ENCODE measurements at regions not wholly inside any gene's neighbourhood (a gene's known extent, or its start where the extent isn't known, plus 50 kb on each side); places are given as distances from the start of the nearest gene placed in this dataset.

DNA sequence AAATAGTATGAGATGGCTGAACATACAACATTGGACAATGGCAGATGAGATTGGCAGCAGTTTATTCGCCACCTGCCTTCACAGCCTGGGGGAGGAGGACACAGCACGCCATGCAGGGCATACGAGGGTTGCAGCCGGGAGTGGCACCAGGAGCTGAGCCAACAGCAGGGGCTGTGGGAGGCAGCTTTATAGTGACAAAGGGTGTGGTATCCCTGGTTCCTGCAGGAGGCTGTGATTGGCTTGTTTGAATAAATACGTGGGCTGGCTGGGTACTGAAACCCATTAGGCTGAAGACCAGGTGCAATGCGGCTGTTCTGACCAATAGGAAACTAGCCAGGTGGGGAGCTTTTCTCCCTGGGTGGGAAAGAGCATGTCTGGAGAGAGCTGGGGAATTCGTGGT is 68.9 kb upstream of the LEP start:
- H3K79me1 ChIP-seq (ENCODE audit: low read depth, low read length): no peaks in the 10 kb centered on the region
- no peak overlapping the region for H3K9ac ChIP-seq (ENCODE audit: low read depth, low read length, poor library complexity)
- no peak overlapping the region for H3K4me3 ChIP-seq (ENCODE audit: low read length in 2 of 2)
- H2AFZ ChIP-seq (ENCODE audit: low read length): no peak overlapping the region
- peaks cover 0 to 3% of the 10 kb centered on the region in 2 donors for H3K9me3 ChIP-seq (replicated peaks in 1 of 2; ENCODE audit: control insufficient read depth in 2 of 2, insufficient read depth in 1 of 2, low read depth in 1 of 2, low read length in 2 of 2)
- H2BK120ac ChIP-seq (ENCODE audit: low read depth, low read length): no peak overlapping the region
- no peak overlapping the region for H3K4ac ChIP-seq (ENCODE audit: low read length)
- no peak overlapping the region for H3K4me2 ChIP-seq (ENCODE audit: insufficient read depth, low read length, poor library complexity, severe bottlenecking)
- peaks cover 4 to 7% of the 10 kb centered on the region in 2 donors for H3K4me1 ChIP-seq (ENCODE audit: control insufficient read depth in 2 of 2, insufficient read depth in 1 of 2, low read depth in 1 of 2, low read length in 2 of 2)
- no peak overlapping the region for H2BK5ac ChIP-seq (ENCODE audit: low read length)
- WGBS, 2 donors (ENCODE audit: extremely low coverage in 2 of 2, insufficient read length in 2 of 2, insufficient replicate concordance in 1 of 2): no CpG with 5 or more reads among the region's 7 CpGs
- H2BK15ac ChIP-seq (ENCODE audit: low read length): no peak overlapping the region
- no peak overlapping the region for H4K8ac ChIP-seq (ENCODE audit: low read depth, low read length)
- H2BK12ac ChIP-seq (ENCODE audit: low read length): no peak overlapping the region
- H4K91ac ChIP-seq (ENCODE audit: low read depth, low read length, poor library complexity): no peak overlapping the region
- no peak overlapping the region for H3K23ac ChIP-seq (ENCODE audit: low read depth, low read length, poor library complexity)
- H2AK5ac ChIP-seq (ENCODE audit: low read depth, low read length): no peak overlapping the region
- no peak overlapping the region for H3K14ac ChIP-seq (ENCODE audit: low read length)
- no peak for DNase-seq (ENCODE audit: low spot score)
- H3K36me3 ChIP-seq (replicated peaks in 1 of 2; ENCODE audit: control insufficient read depth in 2 of 2, insufficient read depth in 2 of 2, low read length in 2 of 2): no peaks in the 10 kb centered on the region
- H3K27ac ChIP-seq (replicated peaks; ENCODE audit: low read length): no peak overlapping the region
- no peak overlapping the region for H3K18ac ChIP-seq (ENCODE audit: low read length)
- peaks cover 11 to 74% (median 29%) of the 10 kb centered on the region in 3 experiments for H3K27me3 ChIP-seq (ENCODE audit: control insufficient read depth in 3 of 3, insufficient read depth in 3 of 3, low read depth in 1 of 3, low read length in 3 of 3)

DNA sequence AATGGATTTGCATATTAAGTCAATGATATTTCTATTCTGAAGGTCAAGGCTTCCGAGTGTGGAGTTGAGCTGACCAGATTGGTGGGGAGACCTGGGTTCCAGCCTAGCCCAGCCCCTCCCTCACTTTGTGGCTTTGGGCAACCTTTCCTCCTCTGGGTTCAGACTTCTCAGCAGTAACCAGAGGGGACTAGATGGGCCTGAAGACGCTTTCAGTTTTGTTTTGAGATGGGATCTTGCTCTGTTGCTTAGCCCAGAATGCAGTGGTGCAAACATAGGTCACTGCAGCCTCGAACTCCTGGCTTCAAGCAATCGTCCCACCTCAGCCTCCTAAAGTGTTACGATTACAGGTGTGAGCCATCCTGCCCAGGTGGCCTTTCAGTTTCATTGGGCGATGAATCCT is 68.1 kb upstream of the LEP start:
- no peak overlapping the region for H2BK12ac ChIP-seq (ENCODE audit: low read length)
- no peak overlapping the region for H3K23ac ChIP-seq (ENCODE audit: low read depth, low read length, poor library complexity)
- H3K36me3 ChIP-seq (replicated peaks in 1 of 2; ENCODE audit: control insufficient read depth in 2 of 2, insufficient read depth in 2 of 2, low read length in 2 of 2): no peaks in the 10 kb centered on the region
- H3K4me1 ChIP-seq (ENCODE audit: control insufficient read depth in 2 of 2, insufficient read depth in 1 of 2, low read depth in 1 of 2, low read length in 2 of 2): peaks cover 3 to 7% of the 10 kb centered on the region in 2 donors
- H3K4ac ChIP-seq (ENCODE audit: low read length): no peak overlapping the region
- H3K18ac ChIP-seq (ENCODE audit: low read length): no peak overlapping the region
- H4K8ac ChIP-seq (ENCODE audit: low read depth, low read length): no peak overlapping the region
- H3K27ac ChIP-seq (replicated peaks; ENCODE audit: low read length): no peak overlapping the region
- H3K27me3 ChIP-seq (ENCODE audit: control insufficient read depth in 3 of 3, insufficient read depth in 3 of 3, low read depth in 1 of 3, low read length in 3 of 3): peaks cover 5 to 68% (median 21%) of the 10 kb centered on the region in 3 experiments
- H3K79me1 ChIP-seq (ENCODE audit: low read depth, low read length): no peaks in the 10 kb centered on the region
- H3K9me3 ChIP-seq (replicated peaks in 1 of 2; ENCODE audit: control insufficient read depth in 2 of 2, insufficient read depth in 1 of 2, low read depth in 1 of 2, low read length in 2 of 2): peaks cover 0 to 3% of the 10 kb centered on the region in 2 donors
- H2BK120ac ChIP-seq (ENCODE audit: low read depth, low read length): no peak overlapping the region
- H3K14ac ChIP-seq (ENCODE audit: low read length): no peak overlapping the region
- no peak overlapping the region for H4K91ac ChIP-seq (ENCODE audit: low read depth, low read length, poor library complexity)
- WGBS, 2 donors (ENCODE audit: extremely low coverage in 2 of 2, insufficient read length in 2 of 2, insufficient replicate concordance in 1 of 2): no CpG with 5 or more reads among the region's 6 CpGs
- H2BK15ac ChIP-seq (ENCODE audit: low read length): no peak overlapping the region
- no peak for DNase-seq (ENCODE audit: low spot score)
- no peak overlapping the region for H3K9ac ChIP-seq (ENCODE audit: low read depth, low read length, poor library complexity)
- no peak overlapping the region for H2AK5ac ChIP-seq (ENCODE audit: low read depth, low read length)
- no peak overlapping the region for H3K4me3 ChIP-seq (ENCODE audit: low read length in 2 of 2)
- H2AFZ ChIP-seq (ENCODE audit: low read length): no peak overlapping the region
- no peak overlapping the region for H3K4me2 ChIP-seq (ENCODE audit: insufficient read depth, low read length, poor library complexity, severe bottlenecking)
- no peak overlapping the region for H2BK5ac ChIP-seq (ENCODE audit: low read length)

DNA sequence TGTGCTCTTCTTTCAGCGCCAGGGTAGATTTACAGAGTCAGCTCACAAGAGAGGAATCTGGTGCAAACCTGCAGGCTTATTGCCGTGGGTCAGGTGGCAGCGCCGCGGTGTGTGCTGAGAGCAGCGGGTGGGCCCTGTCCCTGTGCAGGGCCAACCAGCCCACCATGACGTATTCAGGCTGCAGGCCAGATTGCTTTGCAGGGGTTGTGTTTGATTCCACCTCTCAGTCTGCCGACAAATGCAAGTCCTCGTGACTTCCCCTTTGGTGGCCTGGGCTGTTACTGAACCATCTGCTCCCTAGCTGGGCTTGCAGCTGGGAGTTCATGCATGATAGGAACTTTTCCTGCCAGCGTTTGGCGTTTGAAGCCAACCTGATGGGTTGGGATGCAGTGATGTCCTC is 66.7 kb upstream of the LEP start:
- H3K14ac ChIP-seq (ENCODE audit: low read length): no peak overlapping the region
- no peak overlapping the region for H4K8ac ChIP-seq (ENCODE audit: low read depth, low read length)
- H3K4me1 ChIP-seq (ENCODE audit: control insufficient read depth in 2 of 2, insufficient read depth in 1 of 2, low read depth in 1 of 2, low read length in 2 of 2): no peaks in the 10 kb centered on the region
- no peak overlapping the region for H2BK120ac ChIP-seq (ENCODE audit: low read depth, low read length)
- no peaks in the 10 kb centered on the region for H3K79me1 ChIP-seq (ENCODE audit: low read depth, low read length)
- no peak overlapping the region for H2BK15ac ChIP-seq (ENCODE audit: low read length)
- no peak overlapping the region for H3K27ac ChIP-seq (replicated peaks; ENCODE audit: low read length)
- H2AK5ac ChIP-seq (ENCODE audit: low read depth, low read length): no peak overlapping the region
- H3K9me3 ChIP-seq (replicated peaks in 1 of 2; ENCODE audit: control insufficient read depth in 2 of 2, insufficient read depth in 1 of 2, low read depth in 1 of 2, low read length in 2 of 2): no peaks in the 10 kb centered on the region
- H3K9ac ChIP-seq (ENCODE audit: low read depth, low read length, poor library complexity): no peak overlapping the region
- H3K4me2 ChIP-seq (ENCODE audit: insufficient read depth, low read length, poor library complexity, severe bottlenecking): no peak overlapping the region
- no peak overlapping the region for H2AFZ ChIP-seq (ENCODE audit: low read length)
- DNase-seq (ENCODE audit: low spot score): no peak
- H3K4me3 ChIP-seq (ENCODE audit: low read length in 2 of 2): no peak overlapping the region
- H2BK5ac ChIP-seq (ENCODE audit: low read length): no peak overlapping the region
- no peaks in the 10 kb centered on the region for H3K36me3 ChIP-seq (replicated peaks in 1 of 2; ENCODE audit: control insufficient read depth in 2 of 2, insufficient read depth in 2 of 2, low read length in 2 of 2)
- no CpG with 5 or more reads among the region's 11 CpGs for WGBS, 2 donors (ENCODE audit: extremely low coverage in 2 of 2, insufficient read length in 2 of 2, insufficient replicate concordance in 1 of 2)
- H3K27me3 ChIP-seq (ENCODE audit: control insufficient read depth in 3 of 3, insufficient read depth in 3 of 3, low read depth in 1 of 3, low read length in 3 of 3): peaks cover 0 to 67% (median 12%) of the 10 kb centered on the region in 3 experiments
- no peak overlapping the region for H4K91ac ChIP-seq (ENCODE audit: low read depth, low read length, poor library complexity)
- no peak overlapping the region for H3K23ac ChIP-seq (ENCODE audit: low read depth, low read length, poor library complexity)
- H2BK12ac ChIP-seq (ENCODE audit: low read length): no peak overlapping the region
- no peak overlapping the region for H3K18ac ChIP-seq (ENCODE audit: low read length)
- no peak overlapping the region for H3K4ac ChIP-seq (ENCODE audit: low read length)

DNA sequence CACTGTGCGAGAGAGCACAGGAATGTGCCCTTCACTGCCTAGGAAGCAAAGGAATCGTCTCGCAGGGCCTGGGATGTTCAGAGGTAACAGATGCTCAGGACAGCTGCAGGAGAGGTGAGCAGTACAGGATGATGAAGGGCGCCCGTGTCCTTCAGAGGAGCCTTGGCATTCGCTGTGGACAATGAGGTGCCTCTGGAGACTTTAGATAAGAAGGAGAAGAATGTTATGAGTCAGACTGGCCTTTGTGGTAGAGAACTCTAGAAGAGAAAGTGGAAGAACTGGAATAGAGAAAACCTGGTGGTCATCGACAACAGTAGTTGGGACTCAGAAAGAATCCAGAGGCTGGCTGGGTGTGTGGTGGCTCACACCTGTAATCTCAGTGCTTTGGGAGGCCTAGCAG is 64.4 kb upstream of the LEP start:
- no peak overlapping the region for H3K4ac ChIP-seq (ENCODE audit: low read length)
- H3K27me3 ChIP-seq (ENCODE audit: control insufficient read depth in 3 of 3, insufficient read depth in 3 of 3, low read depth in 1 of 3, low read length in 3 of 3): peaks cover 0 to 46% (median 3%) of the 10 kb centered on the region in 3 experiments
- no peaks in the 10 kb centered on the region for H3K79me1 ChIP-seq (ENCODE audit: low read depth, low read length)
- no CpG with 5 or more reads among the region's 7 CpGs for WGBS, 2 donors (ENCODE audit: extremely low coverage in 2 of 2, insufficient read length in 2 of 2, insufficient replicate concordance in 1 of 2)
- no peak overlapping the region for H3K14ac ChIP-seq (ENCODE audit: low read length)
- no peak overlapping the region for H3K18ac ChIP-seq (ENCODE audit: low read length)
- no peak overlapping the region for H3K4me2 ChIP-seq (ENCODE audit: insufficient read depth, low read length, poor library complexity, severe bottlenecking)
- no peak overlapping the region for H3K9ac ChIP-seq (ENCODE audit: low read depth, low read length, poor library complexity)
- H2BK120ac ChIP-seq (ENCODE audit: low read depth, low read length): no peak overlapping the region
- DNase-seq (ENCODE audit: low spot score): no peak
- H2BK12ac ChIP-seq (ENCODE audit: low read length): no peak overlapping the region
- H2AFZ ChIP-seq (ENCODE audit: low read length): no peak overlapping the region
- H3K4me1 ChIP-seq (ENCODE audit: control insufficient read depth in 2 of 2, insufficient read depth in 1 of 2, low read depth in 1 of 2, low read length in 2 of 2): no peaks in the 10 kb centered on the region
- H2BK15ac ChIP-seq (ENCODE audit: low read length): no peak overlapping the region
- no peak overlapping the region for H4K91ac ChIP-seq (ENCODE audit: low read depth, low read length, poor library complexity)
- H3K9me3 ChIP-seq (replicated peaks in 1 of 2; ENCODE audit: control insufficient read depth in 2 of 2, insufficient read depth in 1 of 2, low read depth in 1 of 2, low read length in 2 of 2): no peaks in the 10 kb centered on the region
- H3K4me3 ChIP-seq (ENCODE audit: low read length in 2 of 2): no peak overlapping the region
- no peak overlapping the region for H2BK5ac ChIP-seq (ENCODE audit: low read length)
- no peaks in the 10 kb centered on the region for H3K36me3 ChIP-seq (replicated peaks in 1 of 2; ENCODE audit: control insufficient read depth in 2 of 2, insufficient read depth in 2 of 2, low read length in 2 of 2)
- H2AK5ac ChIP-seq (ENCODE audit: low read depth, low read length): no peak overlapping the region
- no peak overlapping the region for H3K23ac ChIP-seq (ENCODE audit: low read depth, low read length, poor library complexity)
- no peak overlapping the region for H4K8ac ChIP-seq (ENCODE audit: low read depth, low read length)
- no peak overlapping the region for H3K27ac ChIP-seq (replicated peaks; ENCODE audit: low read length)
